Fibroblast of mammary gland (primary cell): ENCODE measurements at regions not wholly inside any gene's neighbourhood (a gene's known extent, or its start where the extent isn't known, plus 50 kb on each side); places are given as distances from the start of the nearest gene placed in this dataset.

Experiments used
- DNase-seq: peaks from one replicate; pipeline ENCODE4 v3.0.0-alpha.2; 2010; ENCODE audit warnings: low read depth
- H3K4me3 ChIP-seq: 2 replicates; pipeline ENCODE4 v1.5.1; 2011; ENCODE audit warnings: low read depth, mild to moderate bottlenecking, low read length, moderate library complexity; ENCODE audit not compliant: control insufficient read depth
- TF ChIP-seq, protein P1 (sequence below): conservative IDR thresholded peaks from 2 replicates; pipeline ENCODE4 v1.5.1; 2011; ENCODE audit warnings: low read depth, low read length, inconsistent platforms; ENCODE audit not compliant: control insufficient read depth, insufficient read depth

DNA sequence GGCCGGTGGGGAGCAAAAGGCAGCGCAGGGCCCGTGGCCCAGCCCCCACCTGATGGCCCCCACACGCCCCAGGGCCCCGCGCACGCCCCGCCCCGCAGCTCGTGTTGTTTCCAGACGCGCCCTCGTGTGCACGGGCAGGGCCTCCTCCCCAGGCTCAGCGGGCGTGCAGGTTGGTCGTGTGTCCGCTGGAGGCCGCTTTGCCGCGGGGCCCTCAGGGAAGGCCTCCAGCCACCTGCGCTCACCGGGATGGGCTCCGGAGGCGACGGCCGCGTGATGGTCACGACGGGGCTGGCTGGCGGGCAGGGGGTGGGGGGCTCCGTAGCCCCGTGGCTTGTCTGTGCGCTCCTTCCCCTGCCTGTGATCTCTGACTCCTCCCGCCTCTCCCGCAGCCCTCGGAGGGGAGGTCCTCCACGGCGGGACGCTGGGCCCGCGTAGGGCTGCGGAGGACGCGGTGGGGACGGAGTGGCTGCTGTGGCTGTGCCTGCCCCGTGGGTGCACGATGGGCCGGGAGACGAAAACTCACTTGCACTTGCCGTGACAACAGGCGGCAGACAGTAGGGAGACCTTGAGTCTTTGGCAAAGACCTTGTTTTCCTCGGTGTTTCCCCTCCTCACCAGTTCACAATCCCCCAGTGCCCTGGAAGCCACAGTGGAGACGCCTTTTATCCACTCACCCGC is 67.1 kb downstream of the RTP5 start:
- TF ChIP-seq, protein P1, sequence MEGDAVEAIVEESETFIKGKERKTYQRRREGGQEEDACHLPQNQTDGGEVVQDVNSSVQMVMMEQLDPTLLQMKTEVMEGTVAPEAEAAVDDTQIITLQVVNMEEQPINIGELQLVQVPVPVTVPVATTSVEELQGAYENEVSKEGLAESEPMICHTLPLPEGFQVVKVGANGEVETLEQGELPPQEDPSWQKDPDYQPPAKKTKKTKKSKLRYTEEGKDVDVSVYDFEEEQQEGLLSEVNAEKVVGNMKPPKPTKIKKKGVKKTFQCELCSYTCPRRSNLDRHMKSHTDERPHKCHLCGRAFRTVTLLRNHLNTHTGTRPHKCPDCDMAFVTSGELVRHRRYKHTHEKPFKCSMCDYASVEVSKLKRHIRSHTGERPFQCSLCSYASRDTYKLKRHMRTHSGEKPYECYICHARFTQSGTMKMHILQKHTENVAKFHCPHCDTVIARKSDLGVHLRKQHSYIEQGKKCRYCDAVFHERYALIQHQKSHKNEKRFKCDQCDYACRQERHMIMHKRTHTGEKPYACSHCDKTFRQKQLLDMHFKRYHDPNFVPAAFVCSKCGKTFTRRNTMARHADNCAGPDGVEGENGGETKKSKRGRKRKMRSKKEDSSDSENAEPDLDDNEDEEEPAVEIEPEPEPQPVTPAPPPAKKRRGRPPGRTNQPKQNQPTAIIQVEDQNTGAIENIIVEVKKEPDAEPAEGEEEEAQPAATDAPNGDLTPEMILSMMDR = no peak
- DNase-seq = no peak
- H3K4me3 ChIP-seq = no peak overlapping the region

DNA sequence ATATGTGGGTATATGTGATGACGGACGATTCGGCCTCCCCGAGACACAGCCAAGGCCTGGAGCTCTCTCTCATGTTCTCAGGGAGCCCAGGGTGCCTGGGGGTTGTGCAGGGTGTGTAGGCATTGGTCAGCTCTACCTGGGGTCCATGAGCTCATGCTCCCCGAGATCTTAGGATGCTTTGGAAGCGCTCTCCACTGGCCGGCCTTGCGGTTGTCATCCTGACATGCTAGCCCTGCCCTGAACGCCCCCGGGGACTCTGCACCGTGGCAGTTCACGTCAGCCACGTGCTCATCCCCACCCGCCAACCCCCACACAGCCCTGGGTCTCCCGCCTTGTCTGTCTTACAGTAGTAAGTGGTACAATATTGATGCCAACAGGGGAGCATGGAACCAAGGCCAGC is 67.8 kb downstream of the RTP5 start:
- TF ChIP-seq, protein P1 = no peak
- no peak overlapping the region for H3K4me3 ChIP-seq
- no peak for DNase-seq

DNA sequence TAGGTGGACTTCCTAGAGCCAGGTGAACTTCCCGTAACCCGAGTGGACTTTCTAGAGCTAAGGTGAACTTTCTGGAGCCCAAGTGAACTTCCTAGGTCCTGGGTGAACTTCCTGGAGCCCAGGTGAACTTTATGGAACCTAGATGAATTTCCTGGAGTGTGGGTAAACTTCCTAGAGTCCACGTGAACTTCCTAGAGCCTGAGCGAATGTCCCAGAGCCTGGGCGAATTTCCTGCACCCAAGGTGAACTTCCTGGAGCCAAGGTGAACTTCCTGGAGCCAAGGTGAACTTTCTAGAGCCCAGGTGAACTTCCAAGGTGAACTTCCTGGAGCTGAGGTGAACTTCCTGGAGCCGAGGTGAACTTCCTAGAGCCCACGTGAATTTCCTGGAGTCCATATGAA is 70.0 kb downstream of the RTP5 start:
- no peak overlapping the region for H3K4me3 ChIP-seq
- DNase-seq = no peak
- TF ChIP-seq, protein P1 = no peak

DNA sequence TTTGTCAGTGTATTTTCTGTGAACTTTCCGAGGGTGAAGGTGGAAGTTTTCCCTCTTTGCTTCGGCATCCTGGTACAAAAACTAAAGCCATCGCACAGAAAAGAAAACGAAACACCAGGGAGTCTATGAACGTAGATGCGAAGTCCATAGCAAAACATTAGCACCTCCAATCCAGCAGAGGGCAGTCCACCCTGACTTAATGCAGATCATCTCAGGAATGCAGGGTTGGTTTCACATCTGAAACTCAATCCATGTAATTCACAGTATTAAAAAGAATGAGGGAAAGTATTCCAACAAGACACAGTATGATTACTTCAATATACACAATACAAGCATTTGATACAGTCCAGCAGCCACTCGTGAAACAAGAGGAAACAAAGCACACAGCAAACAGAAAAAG is 70.8 kb downstream of the RTP5 start:
- H3K4me3 ChIP-seq = no peak overlapping the region
- TF ChIP-seq, protein P1 = peak; percentile 28
- peak; percentile 9 for DNase-seq

DNA sequence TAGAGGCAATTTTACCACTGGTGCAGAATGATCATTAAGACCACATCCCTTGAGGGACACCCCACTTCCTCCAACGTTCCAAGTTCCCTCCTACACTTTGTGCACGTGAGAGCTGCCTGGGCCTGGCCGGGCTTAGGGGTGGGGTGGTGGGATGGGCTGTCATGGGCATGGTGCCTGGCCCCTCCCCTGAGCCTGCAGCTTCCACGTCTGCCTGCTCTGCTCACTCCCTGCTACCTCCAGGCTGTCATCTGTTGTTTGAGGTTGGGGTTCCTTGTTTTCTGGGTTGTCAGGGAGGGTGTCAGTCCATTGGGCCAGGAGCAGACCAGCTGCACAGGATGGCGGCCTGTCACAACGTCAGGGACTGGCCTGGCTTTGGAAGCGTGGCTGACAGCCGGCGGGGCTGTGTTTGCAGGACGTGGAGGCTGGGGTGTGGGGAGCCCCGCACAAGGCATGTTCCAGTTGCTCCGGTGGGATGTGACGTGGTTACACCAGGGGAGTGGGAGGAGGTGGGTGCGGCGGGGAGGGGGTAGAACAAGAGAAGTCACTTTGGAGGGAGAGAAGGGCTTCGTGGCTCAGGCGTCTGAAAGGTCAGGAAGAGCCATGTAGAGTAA is 72.3 kb downstream of the RTP5 start:
- DNase-seq = no peak
- H3K4me3 ChIP-seq = no peak overlapping the region
- TF ChIP-seq, protein P1 = no peak

DNA sequence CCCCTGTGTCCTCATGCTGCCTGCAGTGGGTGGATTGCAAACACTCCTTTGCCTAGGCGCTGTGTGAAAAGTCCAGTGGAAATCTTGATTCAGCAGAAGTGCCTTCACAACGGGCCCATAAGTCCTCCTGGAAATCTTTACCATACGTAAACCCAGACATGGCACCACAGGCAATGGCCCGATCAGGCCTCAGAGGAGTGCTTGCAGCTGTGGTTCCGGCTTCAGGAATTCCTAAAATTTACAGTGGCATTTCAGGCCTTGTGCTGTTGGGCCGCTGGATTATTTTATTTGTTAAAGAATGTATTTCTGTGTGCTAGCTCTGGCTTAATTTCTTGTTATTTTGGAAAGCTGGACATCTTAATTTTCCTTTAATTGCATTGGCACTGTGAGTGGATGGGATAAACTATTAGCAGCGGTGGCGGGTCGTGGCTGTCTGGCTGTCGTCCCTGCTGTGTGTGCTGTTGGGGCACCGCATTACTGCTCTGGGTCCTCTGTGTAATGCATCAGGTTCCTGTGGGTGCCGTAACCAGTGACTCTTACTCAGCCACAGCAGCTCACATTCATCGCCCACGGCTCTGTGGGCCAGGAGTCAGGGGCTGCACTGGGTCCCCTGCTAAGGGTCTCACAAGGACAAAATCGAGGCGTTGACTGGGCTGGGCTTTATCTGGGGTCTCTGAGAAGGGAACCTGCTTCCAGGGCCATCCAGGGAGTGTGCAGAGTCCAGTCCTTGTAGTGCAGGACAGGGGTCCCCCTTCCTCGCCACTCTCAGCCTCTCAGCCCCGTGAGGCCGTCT is 73.1 kb downstream of the RTP5 start:
- no peak for DNase-seq
- TF ChIP-seq, protein P1 = no peak
- H3K4me3 ChIP-seq = no peak overlapping the region
